ENCODE measurements at regions not wholly inside any gene's neighbourhood (a gene's known extent, or its start where the extent isn't known, plus 50 kb on each side); places are given as distances from the start of the nearest gene placed in this dataset.

DNA sequence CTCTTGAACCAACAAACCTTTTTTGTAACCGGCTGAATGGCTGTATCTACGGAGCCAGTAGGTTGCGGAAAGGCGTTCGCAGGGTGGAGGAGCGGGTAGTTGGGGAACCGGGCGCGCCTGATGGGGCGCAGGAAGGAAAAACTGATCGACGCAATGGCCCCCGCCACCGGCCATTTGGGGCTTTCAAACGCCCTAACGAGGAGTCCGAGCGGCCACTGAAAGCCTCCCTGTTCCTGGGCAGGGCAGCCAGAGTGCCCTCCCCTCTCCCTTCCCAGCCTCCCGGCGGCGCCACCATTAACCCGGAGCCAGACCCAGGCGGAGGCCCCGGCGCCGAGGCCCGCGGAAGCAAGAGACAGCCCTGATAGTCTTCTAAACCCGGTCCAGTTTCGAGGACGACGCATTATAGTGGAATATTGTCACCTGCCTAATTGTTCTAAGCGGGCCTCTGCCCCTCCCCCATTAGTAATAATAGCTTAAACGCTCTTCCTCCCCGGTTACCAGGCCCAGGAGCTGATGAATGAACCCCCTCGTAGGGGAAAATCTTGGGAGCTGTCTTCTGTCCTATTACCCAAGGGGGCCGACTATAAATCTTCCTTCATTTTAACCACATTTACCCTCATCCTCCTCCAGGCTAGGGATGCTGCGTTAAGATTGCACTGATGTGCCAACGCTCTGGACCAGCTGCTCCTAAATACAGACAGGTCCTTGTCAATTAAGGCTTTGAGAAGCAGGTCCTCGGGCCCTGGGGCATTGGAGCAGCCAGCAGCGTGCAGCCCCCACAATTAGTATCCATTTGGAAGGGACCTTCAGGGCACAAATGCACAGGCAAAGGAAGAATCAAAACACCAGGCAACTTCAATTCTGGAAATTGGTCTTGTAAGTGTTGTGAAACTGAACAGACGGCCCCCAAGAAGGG, 61.6 kb upstream of the TMEM33 start:
- TF ChIP-seq CTCF (IDR thresholded peaks at IDR 0.05; ENCODE audit: low read depth, low read length, missing control alignments), result no peak
- H3K4me3 ChIP-seq (ENCODE audit: low read depth, low read length), result no peak overlapping the region
- in situ Hi-C loops (cut with HindIII; ENCODE audit: low sequenced_read_pairs), result no loop called here
- DNase-seq (ENCODE audit: low read depth), result no peak

DNA sequence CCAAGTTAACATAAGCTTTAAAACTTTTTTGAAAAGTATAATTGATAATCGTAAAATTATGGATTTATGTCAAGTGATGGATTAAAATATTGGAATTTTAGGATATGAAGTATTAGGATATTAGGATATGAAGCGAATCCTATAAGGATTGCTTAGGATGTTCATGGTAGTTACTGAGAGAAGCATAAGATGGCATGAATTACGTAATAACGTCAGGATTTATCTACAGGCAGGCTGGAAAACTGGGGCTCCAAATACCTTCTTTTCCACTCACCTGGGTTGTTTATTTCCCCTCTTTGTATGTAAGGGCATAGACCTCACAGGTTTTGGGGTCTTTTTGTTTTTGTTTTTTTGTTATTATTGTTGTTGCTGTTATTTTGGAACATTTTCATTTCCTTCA, 65.2 kb upstream of the TMEM33 start:
- no peak for DNase-seq (ENCODE audit: low read depth)
- H3K4me3 ChIP-seq (ENCODE audit: low read depth, low read length), result no peak overlapping the region
- in situ Hi-C loops (cut with HindIII; ENCODE audit: low sequenced_read_pairs), result no loop called here
- no peak for TF ChIP-seq CTCF (IDR thresholded peaks at IDR 0.05; ENCODE audit: low read depth, low read length, missing control alignments)

DNA sequence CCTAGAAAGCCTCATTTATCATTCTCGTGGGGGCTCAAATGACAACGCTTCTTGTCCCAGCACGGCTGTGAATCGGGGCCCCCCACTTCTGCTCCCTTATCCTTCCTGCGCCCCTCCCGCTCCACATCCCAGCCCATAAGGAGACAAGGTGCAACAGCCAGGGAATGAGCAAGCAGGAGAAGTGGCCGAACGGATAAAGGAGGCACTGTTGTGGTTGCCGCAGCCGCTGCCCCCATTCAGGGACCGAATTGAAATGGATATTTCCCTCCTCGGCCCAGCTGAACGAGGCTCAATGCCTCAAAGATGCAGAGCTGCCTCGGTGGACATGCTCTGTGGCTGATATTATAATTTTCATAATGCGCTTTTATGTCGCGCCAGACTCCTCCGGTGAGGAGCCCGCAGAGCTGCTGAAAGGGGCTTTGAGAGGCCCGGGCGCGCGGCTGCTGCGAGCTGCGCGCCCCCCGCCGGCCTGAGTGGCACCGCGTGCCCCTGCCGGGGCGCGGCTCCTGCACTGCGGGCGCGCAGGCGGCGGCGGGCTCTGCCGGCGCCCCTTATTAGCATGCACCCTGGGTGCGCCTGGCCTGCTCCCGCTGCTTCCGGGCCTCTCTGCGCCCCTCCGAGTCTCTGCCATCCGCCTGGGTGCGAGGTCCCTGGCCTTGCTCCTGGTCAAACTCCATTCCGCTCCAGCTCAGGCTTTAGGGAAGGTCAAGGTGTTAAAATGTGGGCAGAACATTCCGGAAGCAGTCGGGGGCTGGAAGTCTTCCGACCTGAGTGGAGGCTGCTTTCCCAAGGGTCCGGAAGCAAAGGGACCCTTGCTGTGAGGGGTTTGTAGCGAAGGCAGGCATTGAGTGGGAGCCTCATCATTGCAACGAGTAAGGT, 68.2 kb upstream of the TMEM33 start:
- no peak for DNase-seq (ENCODE audit: low read depth)
- in situ Hi-C loops (cut with HindIII; ENCODE audit: low sequenced_read_pairs), result no loop called here
- TF ChIP-seq CTCF (IDR thresholded peaks at IDR 0.05; ENCODE audit: low read depth, low read length, missing control alignments), result no peak
- H3K4me3 ChIP-seq (ENCODE audit: low read depth, low read length), result no peak overlapping the region

DNA sequence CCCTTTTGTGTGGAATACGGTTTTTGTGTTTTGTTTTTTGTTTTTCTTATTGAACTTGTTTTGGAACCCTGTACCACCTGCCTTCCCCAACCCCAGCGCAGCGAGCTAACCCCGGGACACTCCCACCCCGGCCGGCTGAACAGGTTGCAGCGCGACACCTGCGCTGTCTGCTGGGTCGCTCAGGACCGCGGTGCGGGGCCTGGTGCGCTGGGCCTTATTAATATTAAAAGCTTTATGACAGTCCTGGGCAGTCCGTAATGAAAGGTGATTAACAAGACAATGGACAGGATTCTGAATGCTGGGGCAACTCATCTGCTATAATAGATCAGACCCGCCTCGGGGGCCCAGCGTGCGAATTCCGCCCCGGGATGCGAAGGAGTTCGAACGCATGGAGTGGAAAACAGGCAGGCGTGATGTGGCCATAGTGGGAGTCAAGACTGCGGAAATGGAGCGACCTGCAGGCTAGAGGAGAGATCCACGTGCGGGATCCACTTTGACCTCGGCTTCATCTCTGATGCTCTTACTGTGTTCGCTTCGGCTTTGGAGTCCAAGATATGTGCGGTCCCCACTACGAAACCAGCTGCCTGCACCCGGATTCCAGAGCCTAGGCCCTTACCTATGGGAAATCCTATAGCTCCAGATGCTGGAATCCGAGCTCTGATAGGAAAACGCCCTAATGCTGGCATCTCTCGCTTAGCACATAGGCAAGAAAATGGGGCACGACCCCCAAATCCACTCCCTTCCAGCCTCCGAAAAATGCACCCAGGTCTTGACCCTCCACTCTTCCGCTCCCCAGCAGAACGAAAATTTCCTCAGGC, 69.0 kb upstream of the TMEM33 start:
- no peak for TF ChIP-seq CTCF (IDR thresholded peaks at IDR 0.05; ENCODE audit: low read depth, low read length, missing control alignments)
- no peak for DNase-seq (ENCODE audit: low read depth)
- in situ Hi-C loops (cut with HindIII; ENCODE audit: low sequenced_read_pairs), result no loop called here
- no peak overlapping the region for H3K4me3 ChIP-seq (ENCODE audit: low read depth, low read length)

DNA sequence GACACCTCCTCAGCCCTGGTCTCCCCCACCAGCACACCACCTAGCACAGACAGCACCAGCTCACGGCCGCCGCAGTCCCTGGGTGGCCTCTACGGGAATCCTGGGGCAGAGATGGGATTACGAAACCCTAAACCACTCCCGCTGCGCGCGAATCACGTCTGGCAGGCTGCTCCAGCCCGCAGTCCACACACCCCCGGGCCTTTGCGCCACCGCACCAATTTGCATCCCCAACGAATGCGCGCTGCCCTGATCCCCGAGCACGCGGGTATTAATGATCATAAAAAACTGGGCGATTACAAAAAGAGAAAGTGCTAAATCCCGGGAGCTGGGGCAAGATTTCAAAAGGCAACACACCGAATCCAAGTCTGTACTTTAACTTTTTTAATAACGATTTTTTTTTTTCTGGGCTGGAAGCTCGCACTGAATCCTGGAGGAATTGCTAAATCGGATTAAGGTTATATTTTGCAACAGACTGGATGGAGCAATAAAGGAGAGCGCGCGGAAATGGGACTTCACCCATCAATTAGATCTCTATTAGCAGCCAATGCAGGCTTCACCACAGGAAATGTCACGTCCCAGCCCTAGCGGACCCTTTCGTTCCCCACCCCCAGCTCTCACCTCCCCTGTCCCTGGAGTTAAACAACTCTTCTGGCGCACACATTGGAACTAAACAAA, 69.8 kb upstream of the TMEM33 start:
- no peak for TF ChIP-seq CTCF (IDR thresholded peaks at IDR 0.05; ENCODE audit: low read depth, low read length, missing control alignments)
- in situ Hi-C loops (cut with HindIII; ENCODE audit: low sequenced_read_pairs), result no loop called here
- no peak overlapping the region for H3K4me3 ChIP-seq (ENCODE audit: low read depth, low read length)
- DNase-seq (ENCODE audit: low read depth), result no peak

Data from astrocyte of the cerebellum (primary cell).